Neural cell (in vitro differentiated cells): ENCODE measurements at regions not wholly inside any gene's neighbourhood (a gene's known extent, or its start where the extent isn't known, plus 50 kb on each side); places are given as distances from the start of the nearest gene placed in this dataset.

Source experiments
- EP300 ChIP-seq: fragments of 450-650 bp; conservative IDR thresholded peaks from 2 replicates; pipeline ENCODE4 v1.6.1; 2014; ENCODE audit warnings: antibody characterized with exemption, mild to moderate bottlenecking, moderate library complexity; ENCODE audit not compliant: poor library complexity, severe bottlenecking
- EZH2 ChIP-seq: fragments of 200-600, 300-800 bp; shearing (Covaris generic), sonication (generic); IDR thresholded peaks from 2 replicates; pipeline ENCODE4 v1.6.1; 2014; ENCODE audit warnings: antibody characterized with exemption, low read length, borderline replicate concordance, mild to moderate bottlenecking; ENCODE audit not compliant: insufficient read depth, poor library complexity, severe bottlenecking
- POLR2AphosphoS5 ChIP-seq: IDR thresholded peaks from 2 replicates; pipeline ENCODE4 v1.6.1; 2012
- SMC3 ChIP-seq: fragments of 450-650 bp; conservative IDR thresholded peaks from 2 replicates; pipeline ENCODE4 v1.6.1; 2014; ENCODE audit warnings: antibody characterized with exemption, mild to moderate bottlenecking, moderate library complexity; ENCODE audit not compliant: poor library complexity
- TF ChIP-seq, protein P1 (sequence below): fragments of 450-650 bp; IDR thresholded peaks from 2 replicates; pipeline ENCODE4 v1.5.1; 2014; ENCODE audit warnings: antibody characterized with exemption, mild to moderate bottlenecking, moderate library complexity; ENCODE audit not compliant: poor library complexity, severe bottlenecking

DNA sequence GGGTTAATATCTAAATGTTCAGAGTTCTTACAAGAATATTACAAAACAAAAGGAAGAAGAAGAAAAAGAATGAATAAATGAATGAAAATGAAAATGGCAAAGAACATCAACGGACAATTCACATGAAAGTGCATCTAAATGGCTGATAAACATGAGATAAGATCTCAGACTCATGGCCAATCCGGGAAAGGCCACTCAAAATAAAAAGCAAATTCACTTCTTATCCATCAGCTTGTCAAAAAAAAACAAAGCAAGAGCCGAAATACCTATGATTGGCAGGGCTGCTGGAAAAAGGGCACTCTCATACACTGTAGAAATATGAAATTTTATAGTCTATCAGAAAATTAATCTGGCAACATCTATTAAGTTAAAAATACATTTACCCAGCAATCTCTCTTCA is 103.6 kb upstream of the EDEM3 start:
- TF ChIP-seq, protein P1, sequence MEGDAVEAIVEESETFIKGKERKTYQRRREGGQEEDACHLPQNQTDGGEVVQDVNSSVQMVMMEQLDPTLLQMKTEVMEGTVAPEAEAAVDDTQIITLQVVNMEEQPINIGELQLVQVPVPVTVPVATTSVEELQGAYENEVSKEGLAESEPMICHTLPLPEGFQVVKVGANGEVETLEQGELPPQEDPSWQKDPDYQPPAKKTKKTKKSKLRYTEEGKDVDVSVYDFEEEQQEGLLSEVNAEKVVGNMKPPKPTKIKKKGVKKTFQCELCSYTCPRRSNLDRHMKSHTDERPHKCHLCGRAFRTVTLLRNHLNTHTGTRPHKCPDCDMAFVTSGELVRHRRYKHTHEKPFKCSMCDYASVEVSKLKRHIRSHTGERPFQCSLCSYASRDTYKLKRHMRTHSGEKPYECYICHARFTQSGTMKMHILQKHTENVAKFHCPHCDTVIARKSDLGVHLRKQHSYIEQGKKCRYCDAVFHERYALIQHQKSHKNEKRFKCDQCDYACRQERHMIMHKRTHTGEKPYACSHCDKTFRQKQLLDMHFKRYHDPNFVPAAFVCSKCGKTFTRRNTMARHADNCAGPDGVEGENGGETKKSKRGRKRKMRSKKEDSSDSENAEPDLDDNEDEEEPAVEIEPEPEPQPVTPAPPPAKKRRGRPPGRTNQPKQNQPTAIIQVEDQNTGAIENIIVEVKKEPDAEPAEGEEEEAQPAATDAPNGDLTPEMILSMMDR: no peak
- no peak for TF ChIP-seq EP300
- no peak for TF ChIP-seq SMC3
- no peak for TF ChIP-seq POLR2AphosphoS5
- no peak for TF ChIP-seq EZH2
